IPS DF 6.9 (cell line): ENCODE measurements at regions not wholly inside any gene's neighbourhood (a gene's known extent, or its start where the extent isn't known, plus 50 kb on each side); places are given as distances from the start of the nearest gene placed in this dataset.

Experiments
- DNase-seq: peaks from one replicate; pipeline ENCODE4 v3.0.0-alpha.2; 2013; ENCODE audit warnings: low read depth, low spot score
- H3K27ac ChIP-seq: one replicate; pipeline ENCODE4 v1.5.1; 2013; ENCODE audit warnings: low read length, control low read depth
- H3K27me3 ChIP-seq: 2 replicates; pipeline ENCODE4 v1.6.1; 2013; ENCODE audit warnings: mild to moderate bottlenecking, low read length; ENCODE audit not compliant: control insufficient read depth, insufficient read depth
- H3K36me3 ChIP-seq: 2 replicates; pipeline ENCODE4 v1.6.1; 2013; ENCODE audit warnings: low read length; ENCODE audit not compliant: control insufficient read depth, insufficient read depth
- H3K4me1 ChIP-seq: 2 replicates; pipeline ENCODE4 v1.6.1; 2013; ENCODE audit warnings: low read length; ENCODE audit not compliant: control insufficient read depth, insufficient read depth
- H3K4me3 ChIP-seq: 2 replicates; pipeline ENCODE4 v1.5.1; 2013; ENCODE audit warnings: mild to moderate bottlenecking, low read length
- H3K9me3 ChIP-seq: 2 replicates; pipeline ENCODE4 v1.6.1; 2013; ENCODE audit warnings: low read length, inconsistent platforms; ENCODE audit not compliant: control insufficient read depth, insufficient read depth
- WGBS: extraction: QIAGEN DNeasy Blood & Tissue Kit; methylation state at CpG from one replicate; pipeline ENCODE4 v1.1.7; 2013; ENCODE audit warnings: mixed read lengths, missing lambda C conversion rate; ENCODE audit not compliant: insufficient read length, insufficient coverage; 5-methylcytosine and 5-hydroxymethylcytosine counted together

DNA sequence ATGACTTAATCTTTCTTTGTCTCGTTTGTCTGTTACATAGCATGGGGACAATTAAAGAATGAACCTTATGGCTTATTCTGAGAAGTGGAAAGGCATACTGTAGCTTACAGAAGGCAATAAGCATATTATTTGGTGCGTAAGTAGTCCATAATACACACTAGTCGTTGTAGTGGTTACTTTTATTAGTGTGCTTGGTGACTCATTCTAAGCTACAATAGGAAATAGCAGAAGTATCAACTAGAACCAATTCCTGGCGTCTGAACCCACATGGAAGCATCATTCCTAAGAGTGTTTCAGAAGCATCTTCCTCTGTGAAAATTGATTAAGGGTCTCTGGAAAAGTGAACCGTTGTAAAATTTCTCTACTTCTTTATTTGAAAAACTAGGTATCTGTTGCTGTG is 777.8 kb upstream of the EEF2KMT start:
- no peak for DNase-seq
- H3K36me3 ChIP-seq = no peaks in the 10 kb centered on the region
- WGBS = no CpG with 5 or more reads among the region's 5 CpGs

DNA sequence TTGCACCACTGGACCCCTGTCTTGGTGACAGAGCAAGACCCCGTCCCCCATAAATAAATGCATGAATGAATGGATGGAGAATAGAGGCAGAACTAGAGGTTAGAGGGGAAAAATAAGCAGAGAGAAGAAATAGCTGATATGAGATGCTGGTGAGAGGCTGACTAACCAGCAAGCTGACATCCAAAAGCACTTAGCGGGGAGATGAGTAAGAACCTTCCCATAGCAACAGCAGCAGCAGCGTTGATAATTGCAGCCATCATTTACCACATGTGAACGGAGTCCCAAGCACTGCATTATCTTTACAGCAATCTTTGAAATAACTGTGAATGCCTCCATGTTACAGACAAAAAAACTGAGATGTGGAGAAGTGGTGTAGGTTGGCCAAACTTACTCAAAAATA is 777.3 kb upstream of the EEF2KMT start:
- no peaks in the 10 kb centered on the region for H3K36me3 ChIP-seq
- no peaks in the 10 kb centered on the region for H3K4me1 ChIP-seq
- no CpG with 5 or more reads among the region's 4 CpGs for WGBS
- no peak overlapping the region for H3K27ac ChIP-seq
- no peak for DNase-seq
- no peaks in the 10 kb centered on the region for H3K27me3 ChIP-seq
- H3K4me3 ChIP-seq = no peak overlapping the region
- no peaks in the 10 kb centered on the region; the same call in 1 of the 2 replicates for H3K9me3 ChIP-seq

More for the DNA sequence above, 777.8 kb upstream of the EEF2KMT start:
- Histone ChIP-seq H3K4me1 (no peaks in the 10 kb centered on the region), H3K27me3 (no peaks in the 10 kb centered on the region), H3K9me3 (no peaks in the 10 kb centered on the region; the same call in 1 of the 2 replicates), H3K4me3 (no peak overlapping the region), H3K27ac (no peak overlapping the region)

DNA sequence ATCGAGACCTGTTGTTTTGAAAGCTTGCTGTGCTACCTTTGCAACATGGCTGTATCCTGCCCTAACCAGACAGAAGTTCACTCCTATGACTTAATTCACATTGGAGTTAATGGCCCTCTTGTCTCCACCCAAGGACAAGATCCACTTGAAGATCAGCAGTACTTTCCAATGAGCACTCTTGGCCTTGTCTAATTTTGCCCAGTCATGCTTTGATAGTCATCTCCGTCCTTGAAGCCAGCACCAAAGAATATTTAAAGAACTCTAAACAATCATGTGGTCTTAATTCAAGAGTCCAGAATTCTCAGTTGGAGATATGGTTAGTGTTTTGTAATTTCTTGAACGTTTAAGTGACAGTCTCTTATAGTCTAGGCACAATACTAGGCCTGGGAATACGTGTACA is 775.6 kb upstream of the EEF2KMT start:
- Histone ChIP-seq H3K4me3 (no peak overlapping the region), H3K9me3 (no peaks in the 10 kb centered on the region; the same call in 1 of the 2 replicates), H3K36me3 (no peaks in the 10 kb centered on the region), H3K27ac (no peak overlapping the region), H3K27me3 (no peaks in the 10 kb centered on the region), H3K4me1 (no peaks in the 10 kb centered on the region)
- WGBS = no CpG with 5 or more reads among the region's 4 CpGs
- DNase-seq = no peak

GRCh38 chr16:5870886-5871691 is 773.5 kb upstream of the EEF2KMT start:
- no peaks in the 10 kb centered on the region for H3K4me1 ChIP-seq
- H3K9me3 ChIP-seq = no peaks in the 10 kb centered on the region; the same call in 1 of the 2 replicates
- peak; percentile 25 for DNase-seq
- H3K27me3 ChIP-seq = no peaks in the 10 kb centered on the region
- no peak overlapping the region for H3K27ac ChIP-seq
- no CpG with 5 or more reads among the region's 11 CpGs for WGBS
- no peaks in the 10 kb centered on the region for H3K36me3 ChIP-seq
- no peak overlapping the region for H3K4me3 ChIP-seq

DNA sequence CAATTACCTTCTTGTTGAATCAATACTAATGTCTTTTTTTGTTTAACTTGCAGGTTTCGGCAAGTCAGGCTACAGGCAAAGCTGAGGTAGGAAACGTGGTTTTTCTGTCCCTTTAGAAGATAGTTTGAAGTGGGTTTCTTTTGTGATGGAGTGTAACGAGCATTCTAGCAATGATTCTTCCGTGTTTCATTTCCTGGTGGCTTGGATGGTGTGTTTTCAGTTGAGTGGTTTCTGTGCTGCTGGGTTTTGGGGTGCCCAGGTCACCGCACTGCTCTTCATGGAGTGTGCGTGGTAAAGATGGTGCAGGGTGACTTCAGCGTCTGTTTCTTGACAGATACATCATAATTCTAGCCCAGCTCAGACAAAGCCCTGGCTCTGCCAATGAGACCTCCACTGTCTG is 769.7 kb upstream of the EEF2KMT start:
- Histone ChIP-seq H3K36me3 (no peaks in the 10 kb centered on the region), H3K4me1 (no peaks in the 10 kb centered on the region), H3K27ac (no peak overlapping the region), H3K9me3 (no peaks in the 10 kb centered on the region), H3K4me3 (no peak overlapping the region), H3K27me3 (no peaks in the 10 kb centered on the region)
- DNase-seq = no peak
- WGBS = no CpG with 5 or more reads among the region's 7 CpGs

GRCh38 chr16:5865236-5865635 is 767.6 kb upstream of the EEF2KMT start:
- peaks cover 2% of the 10 kb centered on the region; the same call in 1 of the 2 replicates for H3K9me3 ChIP-seq
- peaks cover 2% of the 10 kb centered on the region; the same call in 1 of the 2 replicates for H3K4me1 ChIP-seq
- H3K27me3 ChIP-seq = no peaks in the 10 kb centered on the region
- WGBS = no CpG with 5 or more reads among the region's 6 CpGs
- no peak for DNase-seq
- no peak overlapping the region for H3K27ac ChIP-seq
- no peak overlapping the region for H3K4me3 ChIP-seq
- no peaks in the 10 kb centered on the region for H3K36me3 ChIP-seq

GRCh38 chr16:5863071-5863606 is 765.5 kb upstream of the EEF2KMT start:
- Histone ChIP-seq H3K4me1 (peaks cover 2% of the 10 kb centered on the region; the same call in 1 of the 2 replicates), H3K27me3 (no peaks in the 10 kb centered on the region), H3K27ac (no peak overlapping the region), H3K4me3 (no peak overlapping the region), H3K36me3 (no peaks in the 10 kb centered on the region), H3K9me3 (peaks cover 2% of the 10 kb centered on the region; the same call in 1 of the 2 replicates)
- no CpG with 5 or more reads among the region's 15 CpGs for WGBS
- no peak for DNase-seq

DNA sequence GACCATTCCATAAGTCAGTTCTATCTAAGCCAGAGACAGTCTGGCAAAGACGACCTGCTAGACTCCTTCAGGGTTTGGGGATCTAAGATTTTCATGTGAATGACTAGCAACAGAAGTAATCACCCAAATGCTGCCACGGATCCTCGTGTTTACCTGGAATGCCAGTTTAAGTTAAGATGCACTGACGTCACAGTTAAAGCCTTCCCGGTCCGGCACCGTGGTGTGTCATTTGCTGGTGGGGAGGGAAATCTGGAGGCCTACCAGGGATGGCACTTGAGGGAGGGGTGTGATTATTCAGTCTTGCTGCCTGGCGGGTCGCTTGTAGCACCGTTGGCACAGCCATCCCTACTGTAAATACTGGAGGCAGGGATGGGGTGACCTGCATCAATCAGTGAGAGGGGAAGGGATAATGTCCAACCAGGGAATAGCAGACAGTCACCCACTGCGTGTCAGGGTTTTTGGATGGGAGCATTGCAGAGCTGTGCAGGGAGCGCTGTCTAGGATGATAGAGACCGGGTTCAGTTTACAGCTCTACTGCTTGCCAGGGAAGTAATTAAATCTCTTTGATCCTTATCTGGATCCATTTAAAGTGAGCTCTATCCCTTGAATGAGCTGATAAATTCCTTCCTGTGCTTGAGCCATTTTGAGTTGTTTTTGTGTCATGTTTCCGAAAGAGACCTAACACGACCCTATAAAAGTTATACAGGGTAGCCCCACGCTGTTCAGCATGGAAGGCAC is 764.7 kb upstream of the EEF2KMT start:
- DNase-seq = no peak
- Histone ChIP-seq H3K27me3 (no peaks in the 10 kb centered on the region), H3K9me3 (peaks cover 2% of the 10 kb centered on the region; the same call in 1 of the 2 replicates), H3K27ac (no peak overlapping the region), H3K4me3 (no peak overlapping the region), H3K36me3 (no peaks in the 10 kb centered on the region), H3K4me1 (peaks cover 2% of the 10 kb centered on the region; the same call in 1 of the 2 replicates)
- no CpG with 5 or more reads among the region's 16 CpGs for WGBS

- no peak for DNase-seq
- no peaks in the 10 kb centered on the region for H3K36me3 ChIP-seq
- no CpG with 5 or more reads among the region's 5 CpGs for WGBS
- no peak overlapping the region for H3K4me3 ChIP-seq
- peaks cover 2% of the 10 kb centered on the region; the same call in 1 of the 2 replicates for H3K9me3 ChIP-seq
- peaks cover 2% of the 10 kb centered on the region; the same call in 1 of the 2 replicates for H3K4me1 ChIP-seq
- H3K27me3 ChIP-seq = no peaks in the 10 kb centered on the region
- H3K27ac ChIP-seq = no peak overlapping the region
Measured at GRCh38 chr16:5861241-5861640, 763.6 kb upstream of the EEF2KMT start.

- no peaks in the 10 kb centered on the region for H3K27me3 ChIP-seq
- peaks cover 2% of the 10 kb centered on the region; the same call in 1 of the 2 replicates for H3K4me1 ChIP-seq
- no peak for DNase-seq
- no CpG with 5 or more reads among the region's 4 CpGs for WGBS
- no peak overlapping the region for H3K27ac ChIP-seq
- H3K4me3 ChIP-seq = no peak overlapping the region
- H3K36me3 ChIP-seq = no peaks in the 10 kb centered on the region
- peaks cover 2% of the 10 kb centered on the region; the same call in 1 of the 2 replicates for H3K9me3 ChIP-seq
Measured at GRCh38 chr16:5858180-5858579, 760.6 kb upstream of the EEF2KMT start.
